ENCODE measurements at regions not wholly inside any gene's neighbourhood (a gene's known extent, or its start where the extent isn't known, plus 50 kb on each side); places are given as distances from the start of the nearest gene placed in this dataset.
"Not testable (repeated sequence)": the region's sequence is repeated elsewhere in the genome, so short reads cannot be mapped to it uniquely, and the experiment has no call there.

- peak; percentile 68 for DNase-seq
- no peaks in the 10 kb centered on the region for H3K27me3 ChIP-seq (replicated peaks; ENCODE audit: insufficient read depth, low read length)
- peaks cover 38% of the 10 kb centered on the region for H3F3A ChIP-seq (ENCODE audit: insufficient read depth, low read length)
- H3K9me3 ChIP-seq (replicated peaks; ENCODE audit: insufficient read depth, low read length) = no peaks in the 10 kb centered on the region
- no peak overlapping the region for H2AFZ ChIP-seq (ENCODE audit: low read length)
- H3K4me3 ChIP-seq (ENCODE audit: low read length) = peak overlapping the region; percentile 6; the same call in 1 of the 2 replicates
- H3K4me2 ChIP-seq (ENCODE audit: low read depth, low read length) = peak overlapping the region; percentile 57; the same call in 1 of the 2 replicates
- no peaks in the 10 kb centered on the region for H3K9me2 ChIP-seq (replicated peaks; ENCODE audit: insufficient read depth, low read length)
- no peaks in the 10 kb centered on the region for H4K20me1 ChIP-seq (ENCODE audit: insufficient read depth, low read length)
- no peak for TF ChIP-seq CTCF (IDR thresholded peaks at IDR 0.05; ENCODE audit: low read length)
- no peak for TF ChIP-seq EZH2 (optimal IDR thresholded peaks at IDR 0.05; ENCODE audit: low read depth, low read length)
- TF ChIP-seq EZH2phosphoT487 (IDR thresholded peaks at IDR 0.05; ENCODE audit: low read length) = no peak
- peak overlapping the region; percentile 92 for H3K27ac ChIP-seq (ENCODE audit: low read length)
- peak overlapping the region; percentile 28; the same call in 1 of the 2 replicates for H3K9ac ChIP-seq (ENCODE audit: low read length)
- no peaks in the 10 kb centered on the region for H3K36me3 ChIP-seq (replicated peaks; ENCODE audit: insufficient read depth, low read length)
- H3K4me1 ChIP-seq (ENCODE audit: low read length) = peaks cover 55% of the 10 kb centered on the region
- H3K79me2 ChIP-seq (ENCODE audit: low read length) = no peaks in the 10 kb centered on the region
These were observed 837.4 kb downstream of the TRIML1 start for GRCh38 chr4:188976644-188977115.

GRCh38 chr4:188977232-188977631, 838.0 kb downstream of the TRIML1 start:
- not testable (repeated sequence) for H3K9me2 ChIP-seq (replicated peaks; ENCODE audit: insufficient read depth, low read length); H3K27me3 ChIP-seq (replicated peaks; ENCODE audit: insufficient read depth, low read length); H3K36me3 ChIP-seq (replicated peaks; ENCODE audit: insufficient read depth, low read length); H4K20me1 ChIP-seq (ENCODE audit: insufficient read depth, low read length); H3K9me3 ChIP-seq (replicated peaks; ENCODE audit: insufficient read depth, low read length); H3K79me2 ChIP-seq (ENCODE audit: low read length)
- peaks cover 38% of the 10 kb centered on the region for H3F3A ChIP-seq (ENCODE audit: insufficient read depth, low read length)
- 0 out of 2 replicates have a peak overlapping the region, but pooled peaks have one; percentile 15 for H3K4me3 ChIP-seq (ENCODE audit: low read length)
- H2AFZ ChIP-seq (ENCODE audit: low read length) = peak overlapping the region; percentile 4; the same call in 1 of the 2 replicates
- H3K9ac ChIP-seq (ENCODE audit: low read length) = peak overlapping the region; percentile 2; the same call in 1 of the 2 replicates
- H3K4me1 ChIP-seq (ENCODE audit: low read length) = peaks cover 55% of the 10 kb centered on the region
- peak overlapping the region; percentile 22 for H3K4me2 ChIP-seq (ENCODE audit: low read depth, low read length)
- H3K27ac ChIP-seq (ENCODE audit: low read length) = peak overlapping the region; percentile 92
- peak; percentile 68 for DNase-seq

GRCh38 chr4:188984518-188984917, 845.3 kb downstream of the TRIML1 start:
- peaks cover 34% of the 10 kb centered on the region for H3K4me1 ChIP-seq (ENCODE audit: low read length)
- no peaks in the 10 kb centered on the region for H3K79me2 ChIP-seq (ENCODE audit: low read length)
- H3K9me2 ChIP-seq (replicated peaks; ENCODE audit: insufficient read depth, low read length) = no peaks in the 10 kb centered on the region
- no peak overlapping the region for H3K4me2 ChIP-seq (ENCODE audit: low read depth, low read length)
- no peak overlapping the region for H2AFZ ChIP-seq (ENCODE audit: low read length)
- H3K9me3 ChIP-seq (replicated peaks; ENCODE audit: insufficient read depth, low read length) = no peaks in the 10 kb centered on the region
- H3F3A ChIP-seq (ENCODE audit: insufficient read depth, low read length) = peaks cover 3% of the 10 kb centered on the region; the same call in 1 of the 2 replicates
- no peaks in the 10 kb centered on the region for H3K27me3 ChIP-seq (replicated peaks; ENCODE audit: insufficient read depth, low read length)
- no peak overlapping the region for H3K4me3 ChIP-seq (ENCODE audit: low read length)
- TF ChIP-seq CTCF (IDR thresholded peaks at IDR 0.05; ENCODE audit: low read length) = no peak
- TF ChIP-seq EZH2 (optimal IDR thresholded peaks at IDR 0.05; ENCODE audit: low read depth, low read length) = no peak
- no peak for TF ChIP-seq EZH2phosphoT487 (IDR thresholded peaks at IDR 0.05; ENCODE audit: low read length)
- H4K20me1 ChIP-seq (ENCODE audit: insufficient read depth, low read length) = no peaks in the 10 kb centered on the region
- H3K36me3 ChIP-seq (replicated peaks; ENCODE audit: insufficient read depth, low read length) = no peaks in the 10 kb centered on the region
- no peak overlapping the region for H3K27ac ChIP-seq (ENCODE audit: low read length)
- no peak for DNase-seq
- H3K9ac ChIP-seq (ENCODE audit: low read length) = no peak overlapping the region

GRCh38 chr4:188986271-188986689, 847.0 kb downstream of the TRIML1 start:
- Histone ChIP-seq H4K20me1 (ENCODE audit: insufficient read depth, low read length) (no peaks in the 10 kb centered on the region), H3K36me3 (replicated peaks; ENCODE audit: insufficient read depth, low read length) (no peaks in the 10 kb centered on the region), H3K27me3 (replicated peaks; ENCODE audit: insufficient read depth, low read length) (no peaks in the 10 kb centered on the region), H3K79me2 (ENCODE audit: low read length) (no peaks in the 10 kb centered on the region), H2AFZ (ENCODE audit: low read length) (no peak overlapping the region), H3K4me3 (ENCODE audit: low read length) (no peak overlapping the region), H3K27ac (ENCODE audit: low read length) (peak overlapping the region; percentile 46; the same call in 1 of the 2 replicates), H3K9ac (ENCODE audit: low read length) (no peak overlapping the region), H3K4me2 (ENCODE audit: low read depth, low read length) (peak overlapping the region; percentile 19; the same call in 1 of the 2 replicates), H3K4me1 (ENCODE audit: low read length) (peaks cover 27% of the 10 kb centered on the region), H3K9me2 (replicated peaks; ENCODE audit: insufficient read depth, low read length) (no peaks in the 10 kb centered on the region), H3K9me3 (replicated peaks; ENCODE audit: insufficient read depth, low read length) (no peaks in the 10 kb centered on the region), H3F3A (ENCODE audit: insufficient read depth, low read length) (peaks cover 3% of the 10 kb centered on the region; the same call in 1 of the 2 replicates)
- TF ChIP-seq EZH2 (optimal IDR thresholded peaks at IDR 0.05; ENCODE audit: low read depth, low read length) = no peak
- TF ChIP-seq CTCF (IDR thresholded peaks at IDR 0.05; ENCODE audit: low read length) = no peak
- no peak for TF ChIP-seq EZH2phosphoT487 (IDR thresholded peaks at IDR 0.05; ENCODE audit: low read length)
- peak; percentile 62 for DNase-seq
